Lower leg skin (tissue), 4 donors: ENCODE measurements at regions not wholly inside any gene's neighbourhood (a gene's known extent, or its start where the extent isn't known, plus 50 kb on each side); places are given as distances from the start of the nearest gene placed in this dataset.

Source experiments
- DNase-seq, 2 donors: peaks; one replicate each; pipeline ENCODE4 v3.0.0-alpha.2; 2019; ENCODE audit warnings: low spot score in 2 of 2
- H3K4me3 ChIP-seq: fragments of 200-600 bp; sonication (generic); 2 replicates; pipeline ENCODE4 v1.5.1; 2017; ENCODE audit warnings: mild to moderate bottlenecking, low read depth; ENCODE audit not compliant: poor library complexity, severe bottlenecking
- CTCF ChIP-seq, 3 donors: fragments of 450-650 bp; IDR thresholded peaks; one replicate each; pipeline ENCODE4 v1.5.1; 2016; ENCODE audit warnings: antibody characterized with exemption in 3 of 3, mild to moderate bottlenecking in 3 of 3, moderate library complexity in 2 of 3
- POLR2A ChIP-seq, 2 donors: fragments of 450-650 bp; IDR thresholded peaks; one replicate each; pipeline ENCODE4 v1.6.1; 2016 to 2017; ENCODE audit warnings: antibody characterized with exemption in 2 of 2, mild to moderate bottlenecking in 1 of 2, moderate library complexity in 1 of 2
- WGBS, 2 donors: methylation state at CpG; one replicate each; pipeline ENCODE4 v1.1.5; 2018; 5-methylcytosine and 5-hydroxymethylcytosine counted together
- intact Hi-C: fragments of 100-400 bp; cut with DNase I; formaldehyde crosslinking; loops from one replicate; pipeline ENCODE4 v1.15.0; 2023; ENCODE audit warnings: low total_unique reads

GRCh38 chr2:146158072-146158674 is 1638.3 kb upstream of the ZEB2 start:
- DNase-seq = no peak
- no peak overlapping the region for H3K4me3 ChIP-seq
- TF ChIP-seq CTCF (IDR thresholded peaks at IDR 0.05) (no peak), POLR2A (IDR thresholded peaks at IDR 0.05) (no peak)
- intact Hi-C loops = no loop called here
- WGBS, 2 donors = 97 to 98% methylated on average over 3 of the region's 3 CpGs

GRCh38 chr2:146147448-146148012 is 1627.6 kb upstream of the ZEB2 start:
- TF ChIP-seq CTCF (IDR thresholded peaks at IDR 0.05) (no peak), POLR2A (IDR thresholded peaks at IDR 0.05) (no peak)
- no peak for DNase-seq
- intact Hi-C loops = no loop called here
- WGBS, 2 donors = 81 to 84% methylated on average over 2 of the region's 2 CpGs
- H3K4me3 ChIP-seq = no peak overlapping the region

GRCh38 chr2:146143971-146144370 is 1624.1 kb upstream of the ZEB2 start:
- TF ChIP-seq CTCF (IDR thresholded peaks at IDR 0.05) (no peak), POLR2A (IDR thresholded peaks at IDR 0.05) (no peak)
- 92 to 97% methylated on average over 1 of the region's 1 CpG for WGBS, 2 donors

GRCh38 chr2:146138820-146139219 is 1618.9 kb upstream of the ZEB2 start:
- TF ChIP-seq POLR2A (IDR thresholded peaks at IDR 0.05) (no peak), CTCF (IDR thresholded peaks at IDR 0.05) (no peak)
- 85 to 91% methylated on average over 3 of the region's 3 CpGs for WGBS, 2 donors
- no peak overlapping the region for H3K4me3 ChIP-seq
- intact Hi-C loops = no loop called here
- DNase-seq = no peak

More at GRCh38 chr2:146143971-146144370, 1624.1 kb upstream of the ZEB2 start:
- no peak overlapping the region for H3K4me3 ChIP-seq
- DNase-seq = no peak
- intact Hi-C loops = no loop called here

GRCh38 chr2:146135245-146135644 is 1615.3 kb upstream of the ZEB2 start:
- no peak for TF ChIP-seq POLR2A (IDR thresholded peaks at IDR 0.05)
- no peak for TF ChIP-seq CTCF (IDR thresholded peaks at IDR 0.05)
- no peak overlapping the region for H3K4me3 ChIP-seq
- intact Hi-C loops = no loop called here
- 41 to 43% methylated on average over 1 of the region's 1 CpG for WGBS, 2 donors
- DNase-seq = no peak

- no peak overlapping the region for H3K4me3 ChIP-seq
- DNase-seq = no peak
- WGBS, 2 donors = 88 to 96% methylated on average over 1 of the region's 1 CpG
- intact Hi-C loops = no loop called here
- TF ChIP-seq POLR2A (IDR thresholded peaks at IDR 0.05) (no peak), CTCF (IDR thresholded peaks at IDR 0.05) (no peak)
Measured at GRCh38 chr2:146131785-146132184, 1611.9 kb upstream of the ZEB2 start.
